HG03439 (cell line): ENCODE measurements at regions not wholly inside any gene's neighbourhood (a gene's known extent, or its start where the extent isn't known, plus 50 kb on each side); places are given as distances from the start of the nearest gene placed in this dataset.

Experiments
- ATAC-seq: cut with Tn5 transposase; IDR thresholded peaks from one replicate; pipeline ENCODE4 v1.9.1; 2021; ENCODE audit warnings: mild to moderate bottlenecking, moderate library complexity; ENCODE audit not compliant: unreplicated experiment

DNA sequence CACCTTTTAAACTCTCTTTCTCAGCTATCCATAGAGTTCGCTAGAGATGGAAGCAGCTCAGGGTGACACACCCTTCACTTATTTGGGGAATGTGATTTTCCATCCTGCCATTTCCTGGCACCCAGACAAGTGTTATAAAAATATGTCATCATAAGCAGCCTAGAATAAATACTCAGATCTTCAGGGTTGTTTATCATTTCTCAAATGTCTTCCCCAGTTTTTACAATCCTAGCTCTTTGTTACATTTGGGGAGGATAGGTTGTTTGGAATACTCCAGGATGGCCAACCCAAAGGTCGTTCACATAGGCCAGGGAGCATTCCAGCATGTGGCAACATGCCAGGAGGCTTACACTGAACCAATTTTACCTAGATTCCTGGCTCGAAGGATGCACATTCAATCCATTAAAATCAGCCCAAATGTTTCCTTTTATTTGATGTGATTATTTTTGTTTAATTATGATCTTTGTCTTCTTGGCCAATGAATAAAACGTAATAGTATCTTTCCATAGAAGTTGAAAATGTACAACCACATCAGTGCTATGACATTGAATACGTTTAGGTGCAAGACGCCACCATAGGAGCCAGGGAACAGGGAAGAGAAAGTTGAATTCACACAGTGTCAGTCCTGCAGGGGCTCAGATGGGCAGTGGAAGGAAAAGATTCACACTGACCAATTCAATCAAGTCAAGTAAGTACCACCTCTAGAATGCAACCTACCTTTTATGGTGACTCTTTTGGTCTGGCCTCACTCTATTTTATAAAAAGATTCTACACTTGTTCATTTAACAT is 537.7 kb upstream of the MDFIC2 start:
- no peak for ATAC-seq

DNA sequence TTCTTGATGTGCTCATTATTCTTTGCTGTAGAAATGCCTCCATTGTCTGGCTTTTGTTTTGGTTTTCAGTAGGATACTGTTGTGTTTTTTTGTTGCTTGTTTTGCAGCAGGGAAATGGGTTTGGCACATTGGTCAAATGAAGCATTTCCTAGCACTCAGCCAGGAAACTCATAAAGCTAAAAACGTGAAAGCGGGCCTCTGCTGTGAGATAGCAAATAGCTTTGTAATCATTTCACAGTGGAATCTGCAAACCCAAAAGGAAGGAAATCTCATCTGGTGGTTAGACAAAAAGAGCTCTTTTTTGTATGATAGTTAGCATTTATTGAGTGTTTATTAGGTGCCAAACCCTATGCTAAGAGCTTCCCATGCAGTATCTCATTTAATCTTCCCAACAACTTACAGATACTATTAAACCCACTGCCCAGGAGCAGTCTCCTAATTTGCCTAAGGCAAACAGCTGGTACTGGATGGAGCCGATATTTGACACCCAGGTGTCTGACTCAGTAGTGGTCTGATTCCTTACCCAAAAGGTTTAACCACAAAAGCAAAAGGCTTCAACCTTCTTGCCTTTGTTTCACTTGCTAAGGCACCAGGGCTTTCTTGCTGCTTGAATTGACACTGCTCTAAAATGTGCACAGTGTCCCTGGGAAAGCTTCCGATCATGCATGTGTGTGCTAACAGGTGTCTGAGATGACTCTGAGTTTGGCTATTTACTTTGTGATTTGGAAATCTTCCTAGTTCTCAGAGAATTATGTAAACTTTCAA is 527.9 kb upstream of the MDFIC2 start:
- ATAC-seq = no peak

DNA sequence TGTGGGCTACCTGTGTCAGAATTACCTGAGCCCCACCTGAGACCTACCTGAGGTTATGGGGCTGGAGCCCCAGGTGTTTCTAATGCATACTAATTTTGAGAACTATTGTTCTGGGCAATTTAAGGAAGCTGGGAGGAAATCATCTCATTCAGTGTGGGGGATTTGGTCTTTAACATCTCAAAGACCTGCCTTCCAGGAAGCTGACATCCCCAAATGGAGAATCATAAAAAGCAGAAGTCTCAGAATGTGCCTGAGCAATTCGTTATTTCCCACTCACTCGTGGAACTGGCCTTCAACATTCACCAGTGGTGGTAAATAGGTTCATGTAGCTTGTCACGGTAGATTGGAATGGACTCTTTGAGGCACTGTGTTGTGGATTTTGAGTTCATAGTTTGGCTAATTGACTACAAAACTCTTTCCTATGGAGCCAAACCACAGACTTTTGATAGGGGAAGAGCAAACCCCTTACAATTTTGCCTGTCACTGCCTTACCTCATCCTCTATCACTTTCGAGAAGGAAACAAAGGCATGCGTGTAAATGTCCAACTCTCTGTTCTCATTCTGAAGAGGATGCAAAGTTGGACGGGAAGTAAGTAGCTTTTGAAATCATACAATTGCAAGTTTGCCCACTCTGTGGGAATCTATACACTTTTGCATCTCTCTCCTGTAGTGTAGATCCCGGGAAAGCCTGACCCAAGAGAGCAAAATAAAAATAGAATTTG is 521.0 kb upstream of the MDFIC2 start:
- ATAC-seq = no peak

DNA sequence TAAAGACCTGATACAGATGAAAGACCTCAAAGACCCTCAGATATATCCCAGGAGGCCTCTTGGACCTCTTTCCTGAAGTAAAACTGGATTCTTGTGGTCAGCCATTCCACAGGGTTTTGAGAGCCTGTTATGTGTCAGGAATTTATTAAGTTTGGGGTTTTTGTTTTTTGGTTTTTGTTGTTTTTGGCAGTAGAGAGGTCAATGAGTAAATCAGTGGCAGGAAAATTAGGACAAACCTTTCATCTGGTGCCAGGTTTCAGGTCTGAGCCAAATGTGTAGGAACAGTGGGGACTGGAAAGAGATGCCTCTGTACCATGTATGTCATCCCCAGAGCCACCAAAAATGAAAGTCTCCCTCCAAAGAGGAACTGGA is 520.4 kb upstream of the MDFIC2 start:
- ATAC-seq = no peak

DNA sequence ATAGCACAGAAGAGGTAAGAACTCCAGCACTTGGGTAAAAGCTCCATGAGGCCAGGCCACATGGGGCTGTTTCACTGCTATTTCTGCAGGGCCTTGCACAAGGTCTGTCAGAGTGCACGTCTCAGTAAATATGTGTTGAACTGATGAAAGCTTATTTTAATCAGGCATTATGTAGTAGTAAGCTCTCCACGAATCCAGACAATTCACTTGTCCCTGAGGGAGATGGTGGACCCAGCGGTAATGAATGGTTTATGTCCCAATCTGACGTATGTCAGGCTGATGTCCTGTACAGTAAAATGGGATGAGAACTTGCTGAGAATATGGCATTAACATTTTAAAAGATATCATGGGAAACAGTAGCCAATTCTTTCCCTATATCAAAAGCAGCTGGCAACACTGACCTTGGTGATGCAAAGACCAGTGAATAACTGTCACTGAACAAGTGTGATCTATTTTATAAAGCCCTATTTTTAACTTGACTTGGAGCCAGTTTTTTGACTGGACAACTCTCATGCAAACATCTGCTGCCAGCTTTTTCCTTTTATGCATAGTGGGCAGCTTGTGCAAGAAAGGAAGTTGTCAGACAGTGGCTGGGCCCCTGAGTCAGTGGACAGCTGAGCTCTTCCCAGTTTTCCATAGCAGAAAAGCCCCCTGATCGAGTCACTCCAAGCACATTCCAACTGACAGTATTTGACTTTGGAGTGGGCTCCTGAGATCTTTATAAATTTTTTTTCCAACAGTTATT is 519.8 kb upstream of the MDFIC2 start:
- ATAC-seq = no peak

DNA sequence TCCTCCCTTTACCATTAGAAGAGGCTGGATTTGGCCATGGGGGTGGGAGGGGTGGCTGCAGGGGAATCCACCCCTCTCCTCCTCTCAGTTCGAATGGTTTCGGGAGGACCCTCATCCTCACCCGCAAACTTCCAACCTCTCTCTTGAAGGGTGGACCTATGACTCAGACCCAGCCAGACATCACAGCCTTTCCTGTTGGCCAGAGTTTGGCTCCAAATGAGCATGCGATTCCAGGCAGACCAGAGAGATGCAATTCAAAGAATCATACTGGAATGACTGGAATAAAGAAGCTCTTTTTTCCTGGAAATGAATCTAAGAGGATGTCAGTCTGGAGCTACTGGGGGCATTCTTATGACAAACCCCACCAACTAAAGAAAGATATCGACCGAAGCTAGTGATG is 516.7 kb upstream of the MDFIC2 start:
- ATAC-seq = no peak

DNA sequence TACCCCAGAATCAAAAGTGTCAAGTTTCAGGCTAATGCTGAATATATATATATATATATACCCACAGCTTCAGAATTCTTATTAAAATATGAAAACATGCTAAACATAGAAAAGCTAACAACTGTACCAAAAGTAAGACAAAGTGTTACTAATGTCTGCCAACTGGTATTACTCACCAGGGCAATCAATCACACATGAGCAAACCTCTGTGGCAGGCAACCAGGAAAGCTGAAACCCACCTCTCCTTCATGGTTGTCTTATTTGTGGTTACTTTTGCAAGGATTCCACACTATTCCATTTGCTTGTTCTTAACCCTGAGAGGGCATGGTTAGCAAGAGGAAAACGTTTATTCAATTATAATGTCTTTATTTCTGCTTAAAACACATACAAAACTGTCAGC is 512.3 kb upstream of the MDFIC2 start:
- ATAC-seq = no peak

DNA sequence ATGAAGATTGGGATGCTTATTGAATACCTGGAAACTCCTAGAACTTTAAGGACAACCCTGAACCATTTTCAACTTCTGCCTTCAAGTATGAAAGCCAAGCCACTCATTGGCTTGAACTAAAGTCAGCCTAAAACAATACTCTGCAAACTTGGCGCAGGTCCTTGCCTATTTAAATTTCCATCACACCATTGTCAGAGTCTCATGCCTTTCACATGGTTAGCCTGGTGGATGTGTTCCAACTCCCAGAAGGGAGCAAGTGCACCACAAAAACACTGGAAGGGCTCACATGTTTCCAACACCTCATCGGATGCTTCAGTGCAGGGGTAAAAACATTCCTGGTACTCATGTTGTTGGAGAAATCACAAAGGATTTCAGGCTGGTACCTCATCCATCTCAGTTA is 511.6 kb upstream of the MDFIC2 start:
- ATAC-seq = no peak

DNA sequence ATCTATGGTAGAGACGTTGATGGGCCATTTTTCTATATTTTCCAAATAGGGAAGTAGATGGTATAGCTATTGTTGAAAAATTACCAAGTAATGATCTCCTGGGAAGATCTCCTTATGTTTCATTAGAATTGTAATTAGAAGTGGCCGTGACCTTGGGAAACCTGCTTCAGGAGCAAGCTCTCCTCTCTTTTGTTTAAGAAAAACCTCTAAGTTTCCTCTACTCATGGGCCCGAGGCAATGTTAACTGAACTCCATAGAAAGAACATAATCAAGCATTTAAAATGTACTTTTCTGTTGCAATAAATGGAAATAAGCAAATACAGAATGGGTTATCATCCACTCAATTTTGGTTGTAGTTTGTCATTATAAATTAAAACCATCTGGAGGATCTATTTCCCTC is 511.2 kb upstream of the MDFIC2 start:
- ATAC-seq = no peak

DNA sequence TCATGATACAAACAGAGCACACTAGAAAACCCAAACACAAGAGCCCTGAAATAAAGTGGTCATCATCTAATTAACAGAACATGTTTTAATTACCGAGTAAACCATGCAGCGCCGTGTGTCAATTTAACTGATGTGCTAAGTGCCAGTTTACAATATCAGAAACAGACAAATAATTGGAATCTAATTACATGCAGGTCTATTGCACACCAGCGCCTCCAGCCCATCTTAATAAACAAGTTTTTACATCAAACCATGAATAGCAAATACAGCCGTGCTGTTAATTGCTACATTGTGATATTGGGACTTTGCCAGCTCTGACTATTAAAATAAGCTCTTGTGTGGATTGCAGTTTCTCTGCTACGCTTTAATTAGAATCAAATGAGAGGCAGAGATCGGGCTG is 510.2 kb upstream of the MDFIC2 start:
- ATAC-seq = no peak

DNA sequence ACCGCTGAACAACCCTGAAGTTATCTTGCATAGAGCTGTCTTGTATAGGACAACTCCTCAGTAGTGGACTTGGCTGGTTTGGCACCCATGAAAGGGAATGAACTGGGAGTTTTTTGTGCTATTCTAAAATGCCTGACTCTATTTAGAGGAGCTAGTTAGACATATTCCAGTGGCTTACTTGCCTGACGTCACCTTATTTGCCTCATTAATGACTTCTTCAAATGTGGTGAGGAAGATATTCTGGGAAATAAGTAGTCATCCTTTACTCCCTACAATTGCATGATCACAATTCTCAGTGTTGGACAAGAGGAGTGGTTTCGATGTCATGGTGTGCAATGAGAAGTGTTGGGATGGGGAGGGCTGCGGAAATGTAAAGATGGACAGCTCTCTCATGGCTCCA is 509.2 kb upstream of the MDFIC2 start:
- no peak for ATAC-seq

DNA sequence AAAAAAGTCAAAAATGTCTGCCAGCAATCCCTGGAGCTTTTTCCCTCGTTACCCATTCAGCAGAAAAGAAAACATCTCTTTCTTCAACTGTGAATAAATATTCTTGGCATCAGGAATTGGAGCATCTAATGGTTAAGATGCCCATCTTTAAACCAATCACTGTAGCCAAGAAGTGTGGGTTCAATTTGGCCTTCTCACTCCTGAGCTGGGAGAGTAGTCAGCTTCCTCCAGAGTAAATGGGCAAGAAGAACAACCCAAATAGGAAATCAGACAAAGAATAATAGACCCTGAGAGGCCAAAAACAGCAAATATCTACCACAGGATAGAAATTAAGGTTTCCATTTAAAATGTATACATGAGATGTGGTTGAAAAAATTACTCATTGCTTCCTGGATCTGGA is 508.0 kb upstream of the MDFIC2 start:
- no peak for ATAC-seq

DNA sequence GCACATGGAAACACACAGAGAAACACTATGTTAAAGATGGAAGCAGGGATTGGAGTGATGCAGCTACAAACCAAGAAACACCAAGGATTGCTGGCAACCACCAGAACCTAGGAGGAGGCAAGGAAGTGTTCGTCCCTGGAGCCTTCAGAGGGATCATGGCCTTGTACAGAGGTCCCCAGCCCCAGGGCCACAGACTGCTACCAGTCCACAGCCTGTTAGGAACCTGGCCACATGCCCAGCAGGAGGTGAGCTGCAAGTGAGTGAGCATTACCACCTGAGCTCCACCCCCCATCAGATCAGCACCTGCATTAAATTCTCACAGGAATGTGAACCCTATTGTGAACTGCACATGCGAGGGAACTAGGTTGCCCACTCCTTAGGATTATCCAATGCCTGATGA is 505.7 kb upstream of the MDFIC2 start:
- ATAC-seq = no peak

DNA sequence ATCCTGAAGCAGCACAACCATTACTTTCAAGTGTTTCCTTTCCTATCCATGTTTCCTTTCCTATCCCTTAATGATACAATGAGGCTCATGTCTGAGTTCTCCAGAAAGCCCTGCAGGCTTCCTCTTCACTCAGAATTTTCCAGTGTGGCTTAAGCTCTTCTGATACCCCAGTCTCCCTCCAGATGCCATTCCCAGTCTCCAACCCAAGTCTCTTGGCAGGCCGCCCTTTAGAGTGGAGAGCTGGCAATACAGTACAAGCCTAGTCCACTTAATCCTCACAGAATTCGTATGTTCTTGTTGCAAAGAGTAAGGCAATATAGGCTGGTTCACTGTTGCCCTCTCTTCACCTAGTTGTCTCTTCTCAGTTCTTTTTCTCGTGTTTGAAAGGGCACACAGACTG is 503.9 kb upstream of the MDFIC2 start:
- ATAC-seq = no peak

DNA sequence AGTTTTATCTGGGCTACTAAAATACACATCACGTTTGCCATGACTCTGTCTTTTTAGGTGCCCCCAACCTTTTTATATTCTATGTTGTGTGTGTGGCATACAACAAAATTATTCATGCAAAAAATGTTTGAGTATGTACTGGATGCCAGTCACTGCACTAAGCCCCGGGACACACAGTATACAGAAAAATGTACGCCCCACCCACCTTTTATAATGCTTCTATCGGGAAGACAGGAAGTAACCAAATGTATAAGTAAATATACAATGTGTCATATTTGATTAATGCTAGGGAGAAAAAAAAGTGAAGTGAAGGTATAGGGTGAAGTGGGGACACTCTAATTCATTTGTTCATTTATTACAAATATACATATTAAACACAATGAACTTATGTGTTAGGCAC is 503.4 kb upstream of the MDFIC2 start:
- ATAC-seq = no peak

DNA sequence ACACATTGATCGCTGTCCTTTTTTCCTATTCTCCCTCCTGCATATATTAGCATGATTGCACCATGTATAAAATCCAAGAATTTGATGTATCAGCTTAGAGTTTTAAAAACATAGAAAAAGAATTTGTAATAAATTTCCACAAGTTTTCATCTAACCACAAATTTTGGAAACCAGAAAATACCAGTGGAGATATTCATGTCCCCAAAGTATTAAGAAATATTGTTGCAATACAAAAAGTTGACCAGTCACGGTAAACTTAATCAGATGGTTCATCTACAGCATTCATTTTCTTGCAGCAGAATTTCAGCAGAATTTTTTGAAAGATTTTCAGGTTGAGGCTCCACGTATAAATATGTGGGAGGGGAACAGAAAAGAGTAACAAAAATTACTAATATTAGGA is 500.9 kb upstream of the MDFIC2 start:
- no peak for ATAC-seq

DNA sequence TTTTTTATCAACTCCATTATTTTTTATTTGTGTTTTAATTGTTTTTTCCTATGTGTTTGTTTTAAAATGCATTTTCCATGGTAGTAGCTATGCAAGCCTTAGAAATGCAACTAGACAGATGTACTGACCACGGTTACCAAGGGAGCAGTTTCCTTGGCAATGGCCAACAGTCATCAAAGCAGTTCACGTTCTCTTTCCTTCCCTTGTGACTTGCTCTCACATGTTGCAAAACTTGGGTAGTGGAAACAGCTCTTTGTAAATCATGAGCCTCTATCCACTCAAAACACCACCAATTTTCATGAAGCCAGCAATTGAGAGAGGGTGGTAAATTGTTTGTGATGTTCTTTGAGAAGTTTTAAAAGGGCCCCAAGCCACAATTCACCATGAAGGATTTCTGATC is 499.4 kb upstream of the MDFIC2 start:
- ATAC-seq = no peak

DNA sequence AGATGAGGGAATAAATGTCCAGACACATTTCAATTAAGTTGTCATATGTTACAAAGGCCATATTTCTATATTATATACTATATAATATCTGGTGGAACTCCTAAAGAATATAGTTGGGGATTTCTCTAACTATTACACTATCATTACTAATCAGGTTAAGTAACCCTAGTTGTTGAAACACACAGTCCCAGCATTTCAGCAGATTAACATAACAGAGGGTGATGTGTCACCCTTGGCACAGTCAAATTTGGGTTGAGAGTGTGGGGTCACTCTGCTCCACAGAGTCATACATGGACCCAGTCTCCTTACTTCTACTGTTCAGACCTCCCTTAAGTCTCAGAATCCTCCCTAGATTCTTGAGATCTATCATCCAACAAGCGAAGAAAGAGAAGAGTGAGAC is 496.4 kb upstream of the MDFIC2 start:
- no peak for ATAC-seq

DNA sequence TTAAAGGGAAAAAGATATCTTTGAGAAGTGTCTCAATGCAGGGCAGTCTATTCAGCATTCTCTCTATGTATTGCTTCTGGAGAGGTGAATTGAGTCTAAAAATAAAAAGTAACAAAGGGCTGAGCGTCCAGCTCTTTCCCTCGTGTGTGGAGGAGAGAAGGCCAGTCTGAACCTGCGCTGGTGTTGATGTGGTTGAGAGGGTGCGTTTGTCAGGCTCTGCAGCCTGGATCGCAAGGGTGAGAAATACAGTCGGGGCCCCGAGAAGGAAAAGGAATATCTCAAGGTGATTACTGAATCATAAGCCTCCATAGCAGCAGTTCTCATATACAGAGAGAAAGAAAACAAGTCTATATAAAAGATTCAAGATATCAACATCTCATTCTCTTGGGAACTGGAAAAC is 494.1 kb upstream of the MDFIC2 start:
- no peak for ATAC-seq

DNA sequence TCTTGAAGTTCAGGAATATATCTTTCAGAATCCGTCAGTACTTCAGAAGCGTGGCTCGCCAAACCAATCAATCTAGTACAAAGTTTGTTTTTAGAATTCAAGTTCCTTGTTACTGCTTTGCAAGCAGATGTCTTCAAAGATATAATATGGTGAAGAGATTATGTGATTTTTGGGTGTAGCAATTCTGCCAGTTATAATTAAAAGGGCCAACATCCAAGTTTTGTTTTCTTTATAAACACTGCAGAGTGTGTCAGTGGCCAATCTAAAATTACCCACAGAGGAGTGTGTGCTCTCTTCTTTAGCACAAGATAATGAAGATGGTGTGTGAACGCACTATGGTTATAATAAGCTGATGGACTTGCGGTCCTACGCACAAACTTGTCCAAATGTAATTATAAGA is 493.6 kb upstream of the MDFIC2 start:
- ATAC-seq = no peak
